Neural progenitor cell (in vitro differentiated cells): ENCODE measurements at regions not wholly inside any gene's neighbourhood (a gene's known extent, or its start where the extent isn't known, plus 50 kb on each side); places are given as distances from the start of the nearest gene placed in this dataset.

Experiments
- DNase-seq: peaks from one replicate; pipeline ENCODE4 v3.0.0-alpha.2; 2016; ENCODE audit warnings: low spot score
- H2AFZ ChIP-seq: fragments of 200-600 bp; sonication (generic); replicated peaks from 2 replicates; pipeline ENCODE4 v1.6.1; 2016; ENCODE audit warnings: antibody characterized with exemption
- H3F3A ChIP-seq: fragments of 200-600 bp; sonication (generic); 2 replicates; pipeline ENCODE4 v1.6.1; 2016; ENCODE audit warnings: antibody characterized with exemption, low read depth
- H3K27ac ChIP-seq: fragments of 200-600 bp; sonication (generic); 2 replicates; pipeline ENCODE4 v1.5.1; 2016; ENCODE audit warnings: mild to moderate bottlenecking
- H3K27me3 ChIP-seq: fragments of 200-600 bp; sonication (generic); 2 replicates; pipeline ENCODE4 v1.6.1; 2016; ENCODE audit warnings: mild to moderate bottlenecking, moderate library complexity
- H3K36me3 ChIP-seq: fragments of 200-600 bp; sonication (generic); 2 replicates; pipeline ENCODE4 v1.5.1; 2016
- H3K4me1 ChIP-seq: fragments of 200-600 bp; sonication (generic); 2 replicates; pipeline ENCODE4 v1.6.1; 2016; ENCODE audit warnings: mixed run types
- H3K4me2 ChIP-seq: fragments of 200-600 bp; sonication (generic); 2 replicates; pipeline ENCODE4 v1.6.1; 2016
- H3K4me3 ChIP-seq: fragments of 200-600 bp; sonication (generic); 2 replicates; pipeline ENCODE4 v1.5.1; 2016
- H3K79me2 ChIP-seq: fragments of 200-600 bp; sonication (generic); 2 replicates; pipeline ENCODE4 v1.6.1; 2016; ENCODE audit warnings: low read depth
- H3K9ac ChIP-seq: fragments of 200-600 bp; sonication (generic); 2 replicates; pipeline ENCODE4 v1.6.1; 2016
- H3K9me3 ChIP-seq: fragments of 200-600 bp; sonication (generic); 2 replicates; pipeline ENCODE4 v1.5.1; 2016; ENCODE audit warnings: low read depth
- H4K20me1 ChIP-seq: fragments of 200-600 bp; sonication (generic); 2 replicates; pipeline ENCODE4 v1.6.1; 2016; ENCODE audit warnings: low read depth
- H3K27ac Mint-ChIP-seq: 3 replicates; pipeline ENCODE4 v1.8.0; 2021; ENCODE audit warnings: mixed read lengths
- H3K27me3 Mint-ChIP-seq: 2 replicates; pipeline ENCODE4 v1.8.0; 2022; ENCODE audit warnings: low read depth, mild to moderate bottlenecking, inconsistent platforms, moderate library complexity, mixed read lengths; ENCODE audit not compliant: insufficient read depth
- H3K36me3 Mint-ChIP-seq: 3 replicates; pipeline ENCODE4 v1.8.0; 2021; ENCODE audit warnings: mixed read lengths
- H3K4me1 Mint-ChIP-seq: 3 replicates; pipeline ENCODE4 v1.8.0; 2021; ENCODE audit warnings: mixed read lengths
- H3K4me3 Mint-ChIP-seq: 3 replicates; pipeline ENCODE4 v1.8.0; 2021; ENCODE audit warnings: mild to moderate bottlenecking, moderate library complexity, mixed read lengths
- H3K9me3 Mint-ChIP-seq: 3 replicates; pipeline ENCODE4 v1.8.0; 2020; ENCODE audit warnings: mixed read lengths
- EZH2 ChIP-seq: fragments of 200-600 bp; sonication (generic); IDR thresholded peaks from 2 replicates; pipeline ENCODE4 v1.6.1; 2017; ENCODE audit warnings: antibody characterized with exemption, mild to moderate bottlenecking, moderate library complexity
- EZH2phosphoT487 ChIP-seq: fragments of 200-600 bp; sonication (generic); IDR thresholded peaks from 2 replicates; pipeline ENCODE4 v1.6.1; 2017; ENCODE audit warnings: antibody characterized with exemption
- TF ChIP-seq, protein P1 (sequence below): fragments of 200-600 bp; sonication (generic); IDR thresholded peaks from 2 replicates; pipeline ENCODE4 v1.5.1; 2017; ENCODE audit warnings: antibody characterized with exemption, mild to moderate bottlenecking

DNA sequence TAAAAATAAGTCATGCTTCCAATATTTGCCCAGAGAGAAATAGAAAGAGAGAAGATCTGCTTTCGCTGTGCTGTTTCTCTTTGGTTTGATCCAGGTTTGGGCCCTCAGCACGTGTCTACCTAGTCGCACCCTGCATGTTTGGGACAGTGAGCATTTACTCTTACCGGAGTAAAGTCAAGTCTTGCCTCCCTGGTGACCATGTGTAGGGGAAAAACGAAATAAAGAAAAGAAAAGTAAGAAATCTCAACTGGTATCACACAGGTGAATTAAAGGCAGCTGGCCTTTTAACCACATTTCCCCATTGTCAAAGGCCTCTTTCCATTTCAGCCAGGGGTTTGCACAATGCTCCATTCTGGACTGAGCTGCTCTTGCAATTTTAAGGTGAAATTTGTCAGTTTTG lies 619.4 kb downstream of the VRK1 start:
- Histone ChIP-seq H3K4me2 (no peak overlapping the region), H3K36me3 (no peaks in the 10 kb centered on the region), H3K4me3 (no peak overlapping the region), H3K79me2 (no peaks in the 10 kb centered on the region), H4K20me1 (peaks cover 2% of the 10 kb centered on the region), H3K9me3 (no peaks in the 10 kb centered on the region), H3K9ac (no peak overlapping the region), H3K27me3 (peaks cover 53% of the 10 kb centered on the region), H3K4me1 (peaks cover 33% of the 10 kb centered on the region), H3K27ac (no peak overlapping the region), H2AFZ (no peak overlapping the region), H3F3A (peaks cover 13% of the 10 kb centered on the region)
- no peak for DNase-seq
- Mint-ChIP-seq H3K27me3 (peaks cover 3% of the 10 kb centered on the region), H3K4me3 (no peak overlapping the region), H3K4me1 (no peaks in the 10 kb centered on the region), H3K9me3 (no peaks in the 10 kb centered on the region), H3K36me3 (no peaks in the 10 kb centered on the region), H3K27ac (no peak overlapping the region)
- TF ChIP-seq EZH2phosphoT487 (no peak), EZH2 (no peak)
- TF ChIP-seq, protein P1, sequence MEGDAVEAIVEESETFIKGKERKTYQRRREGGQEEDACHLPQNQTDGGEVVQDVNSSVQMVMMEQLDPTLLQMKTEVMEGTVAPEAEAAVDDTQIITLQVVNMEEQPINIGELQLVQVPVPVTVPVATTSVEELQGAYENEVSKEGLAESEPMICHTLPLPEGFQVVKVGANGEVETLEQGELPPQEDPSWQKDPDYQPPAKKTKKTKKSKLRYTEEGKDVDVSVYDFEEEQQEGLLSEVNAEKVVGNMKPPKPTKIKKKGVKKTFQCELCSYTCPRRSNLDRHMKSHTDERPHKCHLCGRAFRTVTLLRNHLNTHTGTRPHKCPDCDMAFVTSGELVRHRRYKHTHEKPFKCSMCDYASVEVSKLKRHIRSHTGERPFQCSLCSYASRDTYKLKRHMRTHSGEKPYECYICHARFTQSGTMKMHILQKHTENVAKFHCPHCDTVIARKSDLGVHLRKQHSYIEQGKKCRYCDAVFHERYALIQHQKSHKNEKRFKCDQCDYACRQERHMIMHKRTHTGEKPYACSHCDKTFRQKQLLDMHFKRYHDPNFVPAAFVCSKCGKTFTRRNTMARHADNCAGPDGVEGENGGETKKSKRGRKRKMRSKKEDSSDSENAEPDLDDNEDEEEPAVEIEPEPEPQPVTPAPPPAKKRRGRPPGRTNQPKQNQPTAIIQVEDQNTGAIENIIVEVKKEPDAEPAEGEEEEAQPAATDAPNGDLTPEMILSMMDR: no peak

DNA sequence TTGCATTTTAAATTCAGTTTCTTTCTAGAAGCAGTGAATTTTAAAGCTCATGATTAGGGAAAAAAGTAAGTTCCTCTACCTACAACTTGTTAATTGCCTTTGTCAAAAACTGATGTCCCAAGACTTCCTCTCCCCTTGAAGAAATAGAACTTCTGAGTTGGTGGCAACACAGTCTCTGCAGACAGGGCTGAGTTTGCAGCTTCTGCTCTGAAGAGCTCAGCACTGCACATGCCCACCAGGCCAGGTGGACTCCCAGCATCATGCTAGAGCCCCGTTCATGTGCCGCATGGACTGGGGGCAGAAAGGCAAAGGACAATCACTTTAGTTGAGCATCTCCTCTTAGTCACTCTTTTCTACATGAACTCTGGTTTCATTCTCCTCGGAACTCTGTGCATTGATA lies 620.1 kb downstream of the VRK1 start:
- Histone ChIP-seq H3K79me2 (no peaks in the 10 kb centered on the region), H3K36me3 (no peaks in the 10 kb centered on the region), H2AFZ (no peak overlapping the region), H3K9me3 (no peaks in the 10 kb centered on the region), H3K4me3 (no peak overlapping the region), H3K4me2 (no peak overlapping the region), H4K20me1 (no peaks in the 10 kb centered on the region), H3K9ac (no peak overlapping the region), H3K4me1 (peaks cover 25% of the 10 kb centered on the region), H3F3A (peaks cover 11% of the 10 kb centered on the region), H3K27me3 (peaks cover 45% of the 10 kb centered on the region), H3K27ac (no peak overlapping the region)
- H3K4me3 Mint-ChIP-seq: no peak overlapping the region
- peaks cover 3% of the 10 kb centered on the region for H3K27me3 Mint-ChIP-seq
- no peak for DNase-seq
- TF ChIP-seq EZH2 (no peak), EZH2phosphoT487 (no peak)
- TF ChIP-seq, protein P1: no peak
- H3K27ac Mint-ChIP-seq: no peak overlapping the region
- no peaks in the 10 kb centered on the region for H3K36me3 Mint-ChIP-seq
- H3K4me1 Mint-ChIP-seq: no peaks in the 10 kb centered on the region
- no peaks in the 10 kb centered on the region for H3K9me3 Mint-ChIP-seq

GRCh38 chr14:97420211-97420610 lies 623.0 kb downstream of the VRK1 start:
- H2AFZ ChIP-seq: no peak overlapping the region
- H3K4me3 ChIP-seq: no peak overlapping the region
- TF ChIP-seq EZH2: no peak
- TF ChIP-seq EZH2phosphoT487: no peak
- TF ChIP-seq, protein P1: no peak
- peaks cover 17% of the 10 kb centered on the region for H3K27me3 ChIP-seq
- no peaks in the 10 kb centered on the region for H3K4me1 ChIP-seq
- no peak overlapping the region for H3K27ac ChIP-seq
- H4K20me1 ChIP-seq: no peaks in the 10 kb centered on the region
- no peaks in the 10 kb centered on the region for H3K36me3 ChIP-seq
- no peak overlapping the region for H3K4me2 ChIP-seq
- no peaks in the 10 kb centered on the region for H3K9me3 ChIP-seq
- no peak overlapping the region for H3K27ac Mint-ChIP-seq
- no peak overlapping the region for H3K9ac ChIP-seq
- no peak overlapping the region for H3K4me3 Mint-ChIP-seq
- no peaks in the 10 kb centered on the region for H3F3A ChIP-seq
- DNase-seq: no peak
- H3K79me2 ChIP-seq: no peaks in the 10 kb centered on the region
- no peaks in the 10 kb centered on the region for H3K4me1 Mint-ChIP-seq
- no peaks in the 10 kb centered on the region for H3K9me3 Mint-ChIP-seq
- H3K36me3 Mint-ChIP-seq: no peaks in the 10 kb centered on the region
- H3K27me3 Mint-ChIP-seq: peaks cover 3% of the 10 kb centered on the region

- no peaks in the 10 kb centered on the region for H3K36me3 Mint-ChIP-seq
- H3K36me3 ChIP-seq: no peaks in the 10 kb centered on the region
- no peaks in the 10 kb centered on the region for H3K4me1 Mint-ChIP-seq
- H3K4me3 ChIP-seq: no peak overlapping the region
- H3K27me3 Mint-ChIP-seq: peaks cover 3% of the 10 kb centered on the region
- no peak overlapping the region for H3K27ac ChIP-seq
- TF ChIP-seq, protein P1: no peak
- TF ChIP-seq EZH2phosphoT487 (no peak), EZH2 (no peak)
- H3K79me2 ChIP-seq: no peaks in the 10 kb centered on the region
- DNase-seq: no peak
- H3K4me2 ChIP-seq: no peak overlapping the region
- H3K27ac Mint-ChIP-seq: no peak overlapping the region
- H2AFZ ChIP-seq: no peak overlapping the region
- no peaks in the 10 kb centered on the region for H3K9me3 Mint-ChIP-seq
- no peaks in the 10 kb centered on the region for H3K27me3 ChIP-seq
- no peak overlapping the region for H3K4me3 Mint-ChIP-seq
- H3K4me1 ChIP-seq: no peaks in the 10 kb centered on the region
- H3F3A ChIP-seq: no peaks in the 10 kb centered on the region
- H3K9me3 ChIP-seq: no peaks in the 10 kb centered on the region
- H4K20me1 ChIP-seq: no peaks in the 10 kb centered on the region
- H3K9ac ChIP-seq: no peak overlapping the region
Observed at GRCh38 chr14:97426776-97427175, 629.6 kb downstream of the VRK1 start.
